HepG2 (cell line): ENCODE measurements at regions not wholly inside any gene's neighbourhood (a gene's known extent, or its start where the extent isn't known, plus 50 kb on each side); places are given as distances from the start of the nearest gene placed in this dataset.
A peak's percentile ranks its signal among the peaks of the same experiment; 100 is the strongest.

Experiments
- ATAC-seq: fragments of 200-7000 bp; cut with Tn5 transposase; 3 replicates; pipeline ENCODE4 v1.9.1; 2020; ENCODE audit warnings: mild to moderate bottlenecking, moderate library complexity
- BruUV-seq: library from RNA; stranded (reverse); fragments of 400-500 nt; replicated peaks from 2 replicates; lab custom pipeline; 2021; lab: Mats Ljungman, UMichigan
- CTCF ChIA-PET: fragments of 300-600 bp; formaldehyde crosslinking; extraction: SDS; loops from one replicate; lab custom pipeline; 2021; ENCODE audit warnings: low total read pairs, inconsistent platforms, low intra/inter-chr PET ratio; lab: Yijun Ruan, JAX
- POLR2A ChIA-PET: fragments of 350-600 bp; sonication (Branson Sonifier 250); formaldehyde crosslinking; loops from one replicate; lab custom pipeline; 2020; ENCODE audit warnings: antibody characterized with exemption, inconsistent platforms; lab: Yijun Ruan, JAX
- DNase-seq: peaks from one replicate; pipeline ENCODE4 v3.0.0-alpha.2; 2015; ENCODE audit warnings: low spot score
- FAIRE-seq: peaks from 3 replicates; lab custom pipeline; 2011; peaks lifted over from hg19 to GRCh38; lab: Jason Lieb, UNC
- H2AFZ ChIP-seq: one replicate; pipeline ENCODE4 v1.6.1; 2011; ENCODE audit warnings: low read length, inconsistent platforms
- H3K27ac ChIP-seq: fragments of 300-600 bp; 3 replicates; pipeline ENCODE4 v1.8.0; 2011; ENCODE audit warnings: mixed run types, mild to moderate bottlenecking, mixed read lengths, low read length, inconsistent platforms; ENCODE audit not compliant: insufficient read depth; ENCODE audit errors: extremely low read length
- H3K27me3 ChIP-seq, 2 experiments: fragments of 200-600 bp in 1 of 2; 2 replicates in 1 of 2; 3 replicates in 1 of 2; pipeline versions ENCODE4 v1.6.0 to v1.8.0; 2011; ENCODE audit warnings: low read length in 2 of 2, mild to moderate bottlenecking in 2 of 2, moderate library complexity in 2 of 2, inconsistent platforms in 1 of 2; ENCODE audit not compliant: insufficient read depth in 2 of 2, control insufficient read depth in 1 of 2
- H3K36me3 ChIP-seq, 2 experiments: fragments of 200-600 bp in 1 of 2; replicated peaks in 1 of 2; 2 replicates in 1 of 2; 3 replicates in 1 of 2; pipeline versions ENCODE4 v1.5.1 to v1.8.0; 2011; ENCODE audit warnings: low read length in 2 of 2, inconsistent platforms in 1 of 2; ENCODE audit not compliant: insufficient read depth in 2 of 2, control insufficient read depth in 1 of 2
- H3K4me1 ChIP-seq: 2 replicates; pipeline ENCODE4 v1.5.1; 2012; ENCODE audit warnings: low read length, inconsistent platforms; ENCODE audit not compliant: insufficient read depth
- H3K4me2 ChIP-seq: 2 replicates; pipeline ENCODE4 v1.6.0; 2011; ENCODE audit warnings: low read depth, low read length, inconsistent platforms
- H3K4me3 ChIP-seq, 3 experiments: fragments of 200-600 bp in 1 of 3; sonication (generic), shearing (Covaris generic) in 1 of 3; replicated peaks in 1 of 3; 2 replicates each; pipeline ENCODE4 v1.5.1; 2011 to 2016; ENCODE audit warnings: low read length in 3 of 3, inconsistent platforms in 2 of 3, low read depth in 2 of 3, mild to moderate bottlenecking in 2 of 3, control low read depth in 1 of 3, mixed read lengths in 1 of 3; ENCODE audit not compliant: insufficient read depth in 1 of 3
- H3K79me2 ChIP-seq: one replicate; pipeline ENCODE4 v1.6.1; 2011; ENCODE audit warnings: low read length, inconsistent platforms; ENCODE audit not compliant: insufficient read depth
- H3K9ac ChIP-seq: 2 replicates; pipeline ENCODE4 v1.6.0; 2011; ENCODE audit warnings: mild to moderate bottlenecking, low read depth, low read length, inconsistent platforms; ENCODE audit not compliant: insufficient read depth
- H3K9me3 ChIP-seq: 2 replicates; pipeline ENCODE4 v1.5.1; 2012; ENCODE audit warnings: mild to moderate bottlenecking, low read length
- H4K20me1 ChIP-seq: 2 replicates; pipeline ENCODE4 v1.6.0; 2011; ENCODE audit warnings: inconsistent platforms, mild to moderate bottlenecking, low read length, moderate library complexity; ENCODE audit not compliant: insufficient read depth
- ATF7 ChIP-seq, 2 experiments: fragments of 450-650 bp in 1 of 2; sonication (generic) in 1 of 2; formaldehyde crosslinking in 1 of 2; IDR thresholded peaks; 2 replicates each; pipeline versions ENCODE4 v1.4.0 to v1.6.1; 2016 to 2020; ENCODE audit warnings: antibody characterized with exemption in 1 of 2, mild to moderate bottlenecking in 1 of 2, missing genetic modification reagents in 1 of 2
- CBFB ChIP-seq: sonication (generic); formaldehyde crosslinking; IDR thresholded peaks from 2 replicates; pipeline ENCODE4 v1.4.0; 2020; ENCODE audit warnings: missing genetic modification reagents
- ETV5 ChIP-seq: IDR thresholded peaks from 2 replicates; pipeline ENCODE4 v1.6.1; 2018; ENCODE audit warnings: missing biosample characterization, missing genetic modification reagents, inconsistent platforms, borderline replicate concordance
- GATAD2A ChIP-seq: IDR thresholded peaks from 2 replicates; pipeline ENCODE4 v1.6.1; 2016
- JUN ChIP-seq: sonication (generic); formaldehyde crosslinking; IDR thresholded peaks from 2 replicates; pipeline ENCODE4 v1.4.0; 2020; ENCODE audit warnings: mild to moderate bottlenecking, missing genetic modification reagents
- KLF16 ChIP-seq, 2 experiments: sonication (generic) in 1 of 2; formaldehyde crosslinking in 1 of 2; IDR thresholded peaks; 2 replicates each; pipeline versions ENCODE4 v1.6.1 to v1.8.0; 2016 to 2023; ENCODE audit warnings: missing genetic modification reagents in 2 of 2, missing compliant biosample characterization in 1 of 2
- NFE2 ChIP-seq: sonication (generic); formaldehyde crosslinking; IDR thresholded peaks from 2 replicates; pipeline ENCODE4 v1.4.0; 2020; ENCODE audit warnings: missing genetic modification reagents
- SIN3A ChIP-seq: IDR thresholded peaks from 2 replicates; pipeline ENCODE4 v1.6.1; 2011; ENCODE audit warnings: low read depth, mild to moderate bottlenecking, control low read depth, low read length, borderline replicate concordance
- SMYD3 ChIP-seq: sonication (generic); formaldehyde crosslinking; IDR thresholded peaks from 2 replicates; pipeline ENCODE4 v1.8.1; 2023; ENCODE audit warnings: mild to moderate bottlenecking, missing genetic modification reagents
- TCF7 ChIP-seq: sonication (generic); IDR thresholded peaks from 2 replicates; pipeline ENCODE4 v1.6.1; 2016; ENCODE audit warnings: antibody characterized with exemption, low read depth
- TGIF2 ChIP-seq: IDR thresholded peaks from 2 replicates; pipeline ENCODE4 v1.6.1; 2016; ENCODE audit warnings: control low read depth, missing compliant biosample characterization
- ZNF598 ChIP-seq: sonication (generic); formaldehyde crosslinking; IDR thresholded peaks from 2 replicates; pipeline ENCODE4 v1.5.1; 2020; ENCODE audit warnings: mild to moderate bottlenecking, missing genetic modification reagents, borderline replicate concordance
- ZNF614 ChIP-seq: IDR thresholded peaks from 2 replicates; pipeline ENCODE4 v1.6.1; 2018; ENCODE audit warnings: missing biosample characterization, missing genetic modification reagents, inconsistent platforms, borderline replicate concordance
- ZNF629 ChIP-seq: sonication (generic); formaldehyde crosslinking; conservative IDR thresholded peaks from 2 replicates; pipeline ENCODE4 v1.5.0; 2020; ENCODE audit warnings: missing genetic modification reagents
- ZNF713 ChIP-seq: sonication (generic); formaldehyde crosslinking; IDR thresholded peaks from 2 replicates; pipeline ENCODE4 v1.4.0; 2020; ENCODE audit warnings: mild to moderate bottlenecking, missing genetic modification reagents
- WGBS: methylation state at CpG from one replicate; pipeline ENCODE4 v1.1.6; 2017; ENCODE audit warnings: low lambda C conversion rate; 5-methylcytosine and 5-hydroxymethylcytosine counted together
- in situ Hi-C: cut with HindIII; loops from 2 replicates; pipeline ENCODE4 v1.10.0; 2017; ENCODE audit warnings: low pct_unique_long_range_greater_than_20kb; ENCODE audit not compliant: extremely low pct_ligation_motif_present
- intact Hi-C: fragments of 100-400 bp; cut with micrococcal nuclease; formaldehyde crosslinking; loops from one replicate; pipeline ENCODE4 v1.10.0; 2022; ENCODE audit not compliant: unreplicated experiment
- TF ChIP-seq, protein P1 (sequence below): sonication (generic); formaldehyde crosslinking; IDR thresholded peaks from 2 replicates; pipeline ENCODE4 v1.4.0; 2020; ENCODE audit warnings: missing genetic modification reagents

DNA sequence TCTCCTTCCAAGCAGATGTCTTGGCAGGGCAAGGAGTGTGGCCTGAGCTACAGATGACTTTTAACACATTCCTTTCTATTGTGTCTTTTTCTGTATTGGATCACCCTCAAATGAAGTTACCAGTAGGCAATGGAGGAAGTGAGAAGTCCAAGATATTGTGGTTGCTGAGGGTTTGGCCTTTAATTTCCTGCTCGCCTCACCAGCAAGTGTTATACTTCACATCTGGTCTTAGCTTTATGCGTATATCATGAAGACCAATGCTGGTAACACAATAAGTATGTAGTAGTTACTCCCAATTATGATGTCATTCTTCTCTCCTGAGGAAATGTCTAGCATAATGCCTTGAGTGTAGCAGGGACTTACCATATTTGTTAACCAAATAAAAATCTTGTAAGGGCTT lies 179.9 kb downstream of the ZIC1 start:
- H3K9me3 ChIP-seq, result no peaks in the 10 kb centered on the region
- H3K4me2 ChIP-seq, result no peak overlapping the region
- TF ChIP-seq ZNF614 (CRISPR knock-in tag) (no peak), ATF7 (IDR thresholded peaks at IDR 0.05) (peak; percentile 79), ATF7 (CRISPR knock-in tag; IDR thresholded peaks at IDR 0.05) (no peak)
- TF ChIP-seq, all 625 proteins: peak for 1
- POLR2A ChIA-PET, result no interaction called here
- Histone ChIP-seq H2AFZ (no peak overlapping the region), H3K79me2 (no peaks in the 10 kb centered on the region), H3K36me3 (no peaks in the 10 kb centered on the region), H3K4me1 (no peaks in the 10 kb centered on the region), H4K20me1 (no peaks in the 10 kb centered on the region), H3K27me3 (no peaks in the 10 kb centered on the region), H3K27ac (no peak overlapping the region), H3K9ac (no peak overlapping the region), H3K4me3 (no peak overlapping the region)
- no TSS peak for BruUV-seq
- 17% methylated on average over 2 of the region's 2 CpGs for WGBS
- ATAC-seq (no peak), DNase-seq (no peak), FAIRE-seq (no peak)
- CTCF ChIA-PET, result no interaction called here
- in situ Hi-C loops, result no loop called here
- intact Hi-C loops, result no loop called here

DNA sequence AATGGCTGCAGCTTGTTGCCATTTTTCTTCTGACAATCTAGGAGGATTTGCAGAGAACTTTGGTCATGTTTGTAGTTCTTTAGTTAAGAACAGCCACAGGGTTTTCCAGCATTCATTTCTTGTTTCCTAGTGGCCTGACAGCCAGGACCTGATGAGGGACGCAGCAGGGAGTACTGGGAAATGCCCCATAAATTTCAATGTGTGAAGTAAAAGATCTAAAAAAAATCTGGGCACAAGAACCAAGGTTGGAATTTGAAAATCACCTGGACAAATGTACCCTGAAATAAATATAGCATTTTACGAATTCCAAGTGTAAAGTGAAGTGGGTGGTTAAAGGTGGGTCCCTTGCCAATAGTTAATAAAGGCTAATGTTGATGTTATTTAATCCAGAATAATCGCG lies 195.0 kb downstream of the ZIC1 start:
- H3K36me3 ChIP-seq, result no peaks in the 10 kb centered on the region
- H3K27me3 ChIP-seq, result no peaks in the 10 kb centered on the region
- no peak for ATAC-seq
- ChIA-PET POLR2A (no interaction called here), CTCF (no interaction called here)
- in situ Hi-C loops, result no loop called here
- no peak for DNase-seq
- no peaks in the 10 kb centered on the region for H3K4me1 ChIP-seq
- no peaks in the 10 kb centered on the region for H4K20me1 ChIP-seq
- 44% methylated on average over 4 of the region's 4 CpGs for WGBS
- H3K4me2 ChIP-seq, result no peak overlapping the region
- intact Hi-C loops, result no loop called here
- BruUV-seq, result no TSS peak
- no peak for FAIRE-seq
- H2AFZ ChIP-seq, result no peak overlapping the region
- no peak overlapping the region for H3K27ac ChIP-seq
- TF ChIP-seq ZNF629 (CRISPR knock-in tag) (no peak), ZNF598 (CRISPR knock-in tag) (no peak), NFE2 (no peak), CBFB (CRISPR knock-in tag) (no peak), SIN3A (no peak), ETV5 (CRISPR knock-in tag) (no peak), ZNF713 (no peak), GATAD2A (CRISPR knock-in tag) (no peak), JUN (CRISPR knock-in tag) (no peak), SMYD3 (CRISPR knock-in tag) (no peak), TGIF2 (CRISPR knock-in tag) (no peak), TCF7 (no peak), KLF16 (CRISPR knock-in tag; IDR thresholded peaks at IDR 0.05) (no peak)
- TF ChIP-seq, protein P1, sequence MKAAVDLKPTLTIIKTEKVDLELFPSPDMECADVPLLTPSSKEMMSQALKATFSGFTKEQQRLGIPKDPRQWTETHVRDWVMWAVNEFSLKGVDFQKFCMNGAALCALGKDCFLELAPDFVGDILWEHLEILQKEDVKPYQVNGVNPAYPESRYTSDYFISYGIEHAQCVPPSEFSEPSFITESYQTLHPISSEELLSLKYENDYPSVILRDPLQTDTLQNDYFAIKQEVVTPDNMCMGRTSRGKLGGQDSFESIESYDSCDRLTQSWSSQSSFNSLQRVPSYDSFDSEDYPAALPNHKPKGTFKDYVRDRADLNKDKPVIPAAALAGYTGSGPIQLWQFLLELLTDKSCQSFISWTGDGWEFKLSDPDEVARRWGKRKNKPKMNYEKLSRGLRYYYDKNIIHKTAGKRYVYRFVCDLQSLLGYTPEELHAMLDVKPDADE (CRISPR knock-in tag), result no peak
- no peak overlapping the region for H3K4me3 ChIP-seq
- no peaks in the 10 kb centered on the region for H3K9me3 ChIP-seq
- H3K79me2 ChIP-seq, result no peaks in the 10 kb centered on the region
- H3K9ac ChIP-seq, result no peak overlapping the region
